Thoracic aorta (tissue), 2 donors: ENCODE measurements at regions not wholly inside any gene's neighbourhood (a gene's known extent, or its start where the extent isn't known, plus 50 kb on each side); places are given as distances from the start of the nearest gene placed in this dataset.
"Not testable (repeated sequence)": the region's sequence is repeated elsewhere in the genome, so short reads cannot be mapped to it uniquely, and the experiment has no call there.

Experiments
- ATAC-seq: fragments of 150-250 bp; one replicate; pipeline ENCODE4 v1.8.0; 2017; ENCODE audit warnings: low read depth; ENCODE audit not compliant: insufficient number of reproducible peaks, low FRiP score
- DNase-seq: peaks from one replicate; pipeline ENCODE4 v3.0.0-alpha.2; 2020; ENCODE audit warnings: low spot score
- H3K27ac ChIP-seq, 2 donors: fragments of 200-600 bp; sonication (generic); 1 replicate in 1 of 2; 2 replicates in 1 of 2; pipeline ENCODE4 v1.5.1; 2016; ENCODE audit warnings: mild to moderate bottlenecking in 2 of 2, moderate library complexity in 2 of 2
- H3K27me3 ChIP-seq: fragments of 200-600 bp; sonication (generic); replicated peaks from 2 replicates; pipeline ENCODE4 v1.6.0; 2016; ENCODE audit warnings: mild to moderate bottlenecking; ENCODE audit not compliant: insufficient read depth
- H3K36me3 ChIP-seq: fragments of 200-600 bp; sonication (generic); one replicate; pipeline ENCODE4 v1.5.1; 2016
- H3K4me1 ChIP-seq, 2 donors: fragments of 200-600 bp; sonication (generic); 1 replicate in 1 of 2; 2 replicates in 1 of 2; pipeline versions ENCODE4 v1.5.1 to v1.6.0; 2016; ENCODE audit warnings: low read depth in 2 of 2, mild to moderate bottlenecking in 1 of 2; ENCODE audit not compliant: control insufficient read depth in 1 of 2
- H3K4me3 ChIP-seq: fragments of 200-600 bp; sonication (generic); 2 replicates; pipeline ENCODE4 v1.5.1; 2016; ENCODE audit warnings: mild to moderate bottlenecking
- H3K9me3 ChIP-seq: fragments of 200-600 bp; sonication (generic); 2 replicates; pipeline ENCODE4 v1.5.1; 2016
- CTCF ChIP-seq: fragments of 200-600 bp; sonication (generic); IDR thresholded peaks from one replicate; pipeline ENCODE4 v1.5.1; 2019; ENCODE audit warnings: antibody characterized with exemption

- ATAC-seq (no peak), DNase-seq (no peak)
- Histone ChIP-seq H3K9me3 (peaks cover 10% of the 10 kb centered on the region), H3K4me1 (no peaks in the 10 kb centered on the region), H3K4me3 (no peak overlapping the region), H3K27ac (no peak overlapping the region), H3K36me3 (no peaks in the 10 kb centered on the region), H3K27me3 (no peaks in the 10 kb centered on the region)
- no peak for TF ChIP-seq CTCF
These were observed 57.6 kb upstream of the THUMPD2 start for GRCh38 chr2:39836638-39837037.

- Histone ChIP-seq H3K4me3 (no peak overlapping the region), H3K27me3 (no peaks in the 10 kb centered on the region), H3K4me1 (no peaks in the 10 kb centered on the region), H3K27ac (no peak overlapping the region), H3K9me3 (peaks cover 10% of the 10 kb centered on the region), H3K36me3 (no peaks in the 10 kb centered on the region)
- no peak for TF ChIP-seq CTCF
- ATAC-seq (no peak), DNase-seq (no peak)
These were observed 55.4 kb upstream of the THUMPD2 start for GRCh38 chr2:39834426-39834825.

- not testable (repeated sequence) for ATAC-seq, H3K9me3 ChIP-seq, DNase-seq
These were observed 51.6 kb upstream of the THUMPD2 start for GRCh38 chr2:39830610-39831009.

More at GRCh38 chr2:39830610-39831009, 51.6 kb upstream of the THUMPD2 start:
- not testable (repeated sequence) for H3K27me3 ChIP-seq, H3K4me3 ChIP-seq, H3K27ac ChIP-seq, H3K4me1 ChIP-seq, H3K36me3 ChIP-seq
